Bronchial epithelial cell (primary cell): ENCODE measurements at regions not wholly inside any gene's neighbourhood (a gene's known extent, or its start where the extent isn't known, plus 50 kb on each side); places are given as distances from the start of the nearest gene placed in this dataset.

ENCODE experiments used
- DNase-seq: peaks from one replicate; pipeline ENCODE4 v3.0.0-alpha.2; 2010; ENCODE audit warnings: low read depth
- FAIRE-seq: peaks from 2 replicates; lab custom pipeline; 2011; peaks lifted over from hg19 to GRCh38; lab: Jason Lieb, UNC
- H3K27me3 ChIP-seq: 2 replicates; pipeline ENCODE4 v1.5.1; 2011; ENCODE audit warnings: low read length; ENCODE audit not compliant: control insufficient read depth, insufficient read depth
- H3K36me3 ChIP-seq: 2 replicates; pipeline ENCODE4 v1.5.1; 2011; ENCODE audit warnings: low read length; ENCODE audit not compliant: control insufficient read depth, insufficient read depth
- H3K4me3 ChIP-seq: 2 replicates; pipeline ENCODE4 v1.5.1; 2011; ENCODE audit warnings: mild to moderate bottlenecking, low read depth, low read length, control low read depth
- TF ChIP-seq, protein P1 (sequence below): IDR thresholded peaks from 2 replicates; pipeline ENCODE4 v1.5.1; 2011; ENCODE audit warnings: mild to moderate bottlenecking, moderate library complexity, low read length, control low read depth, inconsistent platforms; ENCODE audit not compliant: insufficient read depth, severe bottlenecking

DNA sequence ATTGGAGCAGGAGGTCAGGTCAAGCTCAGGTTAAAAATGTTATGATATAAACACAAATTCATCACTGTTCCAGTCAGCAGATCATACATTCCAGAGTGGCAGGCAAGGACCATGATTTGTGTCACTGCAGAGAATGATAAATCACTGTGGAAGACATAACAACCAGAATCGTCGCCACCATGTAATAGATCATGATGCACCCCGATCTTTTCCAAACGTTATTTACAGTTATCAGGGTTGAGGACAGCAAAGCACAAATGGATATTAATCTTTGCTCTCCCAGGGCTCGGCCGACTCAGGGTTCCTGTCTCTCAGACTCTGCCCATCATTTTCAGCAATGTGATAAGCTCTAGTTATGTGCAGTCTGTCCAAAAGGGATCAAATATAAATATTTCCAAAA is 122.7 kb downstream of the ZBTB18 start:
- H3K27me3 ChIP-seq: peaks cover 1% of the 10 kb centered on the region
- TF ChIP-seq, protein P1, sequence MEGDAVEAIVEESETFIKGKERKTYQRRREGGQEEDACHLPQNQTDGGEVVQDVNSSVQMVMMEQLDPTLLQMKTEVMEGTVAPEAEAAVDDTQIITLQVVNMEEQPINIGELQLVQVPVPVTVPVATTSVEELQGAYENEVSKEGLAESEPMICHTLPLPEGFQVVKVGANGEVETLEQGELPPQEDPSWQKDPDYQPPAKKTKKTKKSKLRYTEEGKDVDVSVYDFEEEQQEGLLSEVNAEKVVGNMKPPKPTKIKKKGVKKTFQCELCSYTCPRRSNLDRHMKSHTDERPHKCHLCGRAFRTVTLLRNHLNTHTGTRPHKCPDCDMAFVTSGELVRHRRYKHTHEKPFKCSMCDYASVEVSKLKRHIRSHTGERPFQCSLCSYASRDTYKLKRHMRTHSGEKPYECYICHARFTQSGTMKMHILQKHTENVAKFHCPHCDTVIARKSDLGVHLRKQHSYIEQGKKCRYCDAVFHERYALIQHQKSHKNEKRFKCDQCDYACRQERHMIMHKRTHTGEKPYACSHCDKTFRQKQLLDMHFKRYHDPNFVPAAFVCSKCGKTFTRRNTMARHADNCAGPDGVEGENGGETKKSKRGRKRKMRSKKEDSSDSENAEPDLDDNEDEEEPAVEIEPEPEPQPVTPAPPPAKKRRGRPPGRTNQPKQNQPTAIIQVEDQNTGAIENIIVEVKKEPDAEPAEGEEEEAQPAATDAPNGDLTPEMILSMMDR: no peak
- no peak overlapping the region for H3K4me3 ChIP-seq
- FAIRE-seq (no peak), DNase-seq (no peak)
- H3K36me3 ChIP-seq: no peaks in the 10 kb centered on the region

DNA sequence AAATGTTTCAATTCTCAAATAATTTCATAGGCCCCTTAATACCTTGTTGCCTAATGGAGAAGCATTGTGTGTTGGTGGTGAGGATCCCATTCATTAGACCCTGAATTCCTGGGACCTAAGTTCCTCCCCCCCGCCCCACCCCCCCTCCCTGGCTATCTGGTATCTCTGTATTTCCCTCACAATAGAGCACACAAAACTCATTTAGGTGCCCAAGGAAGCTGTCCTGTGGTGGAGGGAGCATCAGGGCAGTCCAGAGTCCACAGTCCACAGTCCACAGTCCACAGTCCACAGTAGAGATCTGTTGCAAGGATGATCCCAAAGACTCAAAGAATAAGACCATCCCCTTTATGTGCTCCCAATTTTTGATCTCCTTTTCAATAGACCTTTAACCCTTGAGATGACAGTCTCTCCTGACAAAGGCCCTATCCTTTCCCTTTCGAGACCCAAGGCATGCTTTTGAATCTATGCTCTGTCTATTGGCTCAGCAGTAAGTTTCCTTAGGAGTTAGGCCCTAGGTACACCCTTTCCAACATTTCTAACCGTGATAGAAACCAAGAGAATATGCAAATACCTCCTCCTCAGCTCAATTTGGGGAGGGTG is 123.9 kb downstream of the ZBTB18 start:
- no peak overlapping the region for H3K4me3 ChIP-seq
- H3K27me3 ChIP-seq: peaks cover 1% of the 10 kb centered on the region
- no peaks in the 10 kb centered on the region for H3K36me3 ChIP-seq
- no peak for FAIRE-seq
- TF ChIP-seq, protein P1: no peak
- DNase-seq: no peak

DNA sequence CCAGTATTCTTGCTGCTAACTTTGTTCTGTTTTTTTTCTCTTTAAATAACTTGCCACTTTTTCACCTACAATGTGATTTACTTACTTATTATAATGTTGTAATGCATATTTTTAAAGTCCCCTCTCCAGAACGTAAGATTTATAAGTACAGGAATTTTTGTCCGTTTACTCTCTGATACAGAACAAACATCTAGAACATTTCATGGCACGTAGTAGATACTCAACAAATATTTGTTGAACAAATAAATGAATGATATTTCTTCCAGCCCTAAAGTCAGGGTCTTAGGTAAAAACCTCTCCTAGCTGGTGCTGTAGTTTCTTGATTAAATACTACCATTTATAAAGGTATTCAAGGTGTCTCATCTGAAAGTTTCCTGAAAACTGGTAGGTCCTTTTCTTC is 125.1 kb downstream of the ZBTB18 start:
- DNase-seq (no peak), FAIRE-seq (no peak)
- Histone ChIP-seq H3K27me3 (peaks cover 1% of the 10 kb centered on the region), H3K4me3 (no peak overlapping the region), H3K36me3 (no peaks in the 10 kb centered on the region)
- TF ChIP-seq, protein P1: no peak

DNA sequence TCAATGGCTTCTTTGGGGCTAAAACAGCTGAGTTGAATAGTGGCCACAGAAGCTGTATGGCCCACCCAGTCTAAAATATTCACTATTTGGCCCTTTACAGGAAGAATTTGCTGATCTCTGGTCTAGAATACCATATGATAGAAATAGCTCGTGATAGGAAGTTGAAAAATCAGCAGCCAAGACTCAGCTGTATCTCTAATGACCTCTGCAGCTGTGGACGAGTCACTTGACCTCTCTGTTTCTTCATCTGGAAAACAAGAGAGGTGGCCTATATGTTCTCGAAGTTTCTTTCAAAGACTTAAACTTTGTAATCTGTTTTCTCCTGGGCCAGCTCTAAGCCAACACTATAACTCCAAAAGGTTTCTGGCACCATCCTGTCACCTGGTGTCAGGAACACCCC is 129.2 kb downstream of the ZBTB18 start:
- DNase-seq (no peak), FAIRE-seq (no peak)
- Histone ChIP-seq H3K4me3 (no peak overlapping the region), H3K27me3 (peaks cover 1% of the 10 kb centered on the region), H3K36me3 (no peaks in the 10 kb centered on the region)
- TF ChIP-seq, protein P1: no peak

DNA sequence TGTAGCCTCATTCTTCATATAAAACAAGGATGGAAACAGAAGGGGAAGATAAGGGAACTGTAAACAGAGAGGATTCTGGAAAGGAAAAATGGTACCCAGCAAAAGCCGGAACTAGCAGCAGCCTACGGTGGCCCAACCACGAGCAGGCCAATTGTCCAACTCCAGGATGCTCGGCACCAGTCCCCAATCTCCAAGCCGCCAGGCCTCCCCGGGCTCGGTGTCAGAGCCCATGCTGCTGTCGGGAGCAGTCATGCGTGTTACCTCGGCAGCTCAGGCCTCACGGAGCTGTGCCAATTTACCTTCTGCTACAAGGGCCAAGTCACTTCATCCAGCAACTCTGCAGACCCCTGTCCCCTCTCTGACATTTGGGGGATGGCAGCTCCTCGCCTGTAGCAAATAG is 130.8 kb downstream of the ZBTB18 start:
- no peak for FAIRE-seq
- DNase-seq: no peak
- no peaks in the 10 kb centered on the region for H3K36me3 ChIP-seq
- no peaks in the 10 kb centered on the region for H3K27me3 ChIP-seq
- TF ChIP-seq, protein P1: no peak
- no peak overlapping the region for H3K4me3 ChIP-seq

DNA sequence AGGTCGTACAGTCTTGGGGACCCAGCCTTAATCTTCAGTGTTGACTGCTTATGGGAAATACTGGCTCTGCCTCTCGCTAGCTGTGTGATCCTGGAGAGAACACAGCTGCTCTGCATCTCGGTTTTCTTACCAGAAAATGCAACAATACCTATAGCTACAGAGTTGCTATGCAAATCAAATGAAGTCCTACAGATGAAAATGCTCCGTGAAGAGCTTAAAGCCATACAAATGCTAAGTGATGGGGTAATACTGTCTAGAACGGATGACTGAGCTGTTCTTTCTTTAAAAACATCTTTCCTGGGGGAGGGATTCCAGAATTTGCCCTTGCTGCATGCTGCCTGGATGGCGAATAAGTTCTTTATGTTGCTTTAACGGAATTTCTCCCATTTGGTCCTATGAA is 132.0 kb downstream of the ZBTB18 start:
- DNase-seq (no peak), FAIRE-seq (no peak)
- H3K36me3 ChIP-seq: no peaks in the 10 kb centered on the region
- H3K27me3 ChIP-seq: no peaks in the 10 kb centered on the region
- H3K4me3 ChIP-seq: no peak overlapping the region
- TF ChIP-seq, protein P1: no peak
